GM18907 (cell line): ENCODE measurements at regions not wholly inside any gene's neighbourhood (a gene's known extent, or its start where the extent isn't known, plus 50 kb on each side); places are given as distances from the start of the nearest gene placed in this dataset.
"Not testable (repeated sequence)": the region's sequence is repeated elsewhere in the genome, so short reads cannot be mapped to it uniquely, and the experiment has no call there.

ENCODE experiments used
- ATAC-seq: cut with Tn5 transposase; IDR thresholded peaks from one replicate; pipeline ENCODE4 v1.9.1; 2021; ENCODE audit warnings: mild to moderate bottlenecking, moderate library complexity; ENCODE audit not compliant: unreplicated experiment

DNA sequence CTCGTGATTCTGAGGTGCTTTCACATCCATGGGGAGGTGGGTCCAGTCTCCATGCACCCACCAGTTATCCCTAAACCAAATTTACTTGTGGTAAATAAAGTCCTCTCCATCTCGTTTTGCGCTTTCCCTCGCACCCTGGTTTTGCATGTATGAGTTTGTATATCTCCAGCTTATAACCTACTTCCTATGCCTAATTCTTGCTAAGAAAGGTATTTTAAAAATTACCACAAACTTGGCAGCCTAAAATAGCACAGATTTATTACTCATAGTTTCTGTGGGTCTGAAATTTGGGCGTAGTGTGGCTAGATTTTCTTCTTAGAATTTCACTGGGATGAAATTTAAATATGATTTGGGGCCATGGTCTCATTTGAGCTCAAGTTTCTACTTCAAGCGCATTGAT lies 511.5 kb downstream of the NYAP2 start:
- ATAC-seq = no peak

DNA sequence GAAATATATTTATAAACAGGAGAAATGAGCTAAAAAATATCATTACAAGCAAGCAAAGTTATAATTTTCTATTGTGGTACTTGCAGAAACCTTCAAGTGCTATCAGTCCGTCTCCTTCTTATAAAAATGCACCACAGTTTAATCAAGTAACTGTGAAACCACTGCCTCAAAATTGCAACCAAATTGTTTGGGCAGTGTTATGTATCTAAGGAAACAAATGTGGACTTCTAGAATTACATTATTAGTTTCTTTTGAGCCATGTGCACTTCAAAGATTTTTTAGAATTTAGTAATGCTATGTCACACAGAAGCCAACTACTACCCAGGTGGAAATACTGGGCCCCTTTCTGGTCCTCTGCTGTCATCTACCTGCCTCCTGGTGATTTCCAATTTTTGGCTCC lies 495.6 kb downstream of the NYAP2 start:
- no peak for ATAC-seq

DNA sequence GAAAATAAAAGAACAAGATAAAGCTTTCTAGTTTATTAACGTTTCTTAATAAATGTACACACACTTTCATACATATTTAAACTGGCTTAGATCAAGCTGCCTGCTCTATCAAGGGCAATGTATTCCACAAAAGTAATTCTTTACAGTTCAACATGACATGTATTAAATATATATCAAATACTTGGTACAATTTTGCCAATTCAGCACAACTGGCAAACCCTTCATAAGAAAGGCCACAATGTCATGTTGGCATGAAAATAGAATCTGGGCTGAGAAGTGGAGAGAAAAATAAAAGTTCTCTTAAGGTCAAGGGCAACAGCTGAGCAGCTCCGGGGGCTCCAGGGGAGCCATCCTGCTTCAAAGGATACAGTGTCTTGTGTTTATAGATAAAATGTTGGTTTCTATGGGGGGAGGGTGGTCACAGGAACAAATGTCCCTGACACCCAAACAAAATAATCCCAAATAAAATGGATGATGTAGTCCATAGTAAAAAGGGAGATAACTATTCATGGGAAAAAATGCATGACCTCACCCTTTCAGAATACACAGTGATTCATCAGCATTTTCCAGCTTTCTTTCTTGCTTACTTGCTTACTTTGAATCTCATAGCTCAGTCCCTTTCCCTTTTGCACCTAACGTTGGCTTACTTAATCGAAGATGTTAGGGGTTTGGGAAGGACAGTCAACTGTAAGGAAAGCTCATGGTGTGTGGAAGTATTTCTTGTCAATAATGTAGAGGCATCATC lies 494.9 kb downstream of the NYAP2 start:
- ATAC-seq = no peak

DNA sequence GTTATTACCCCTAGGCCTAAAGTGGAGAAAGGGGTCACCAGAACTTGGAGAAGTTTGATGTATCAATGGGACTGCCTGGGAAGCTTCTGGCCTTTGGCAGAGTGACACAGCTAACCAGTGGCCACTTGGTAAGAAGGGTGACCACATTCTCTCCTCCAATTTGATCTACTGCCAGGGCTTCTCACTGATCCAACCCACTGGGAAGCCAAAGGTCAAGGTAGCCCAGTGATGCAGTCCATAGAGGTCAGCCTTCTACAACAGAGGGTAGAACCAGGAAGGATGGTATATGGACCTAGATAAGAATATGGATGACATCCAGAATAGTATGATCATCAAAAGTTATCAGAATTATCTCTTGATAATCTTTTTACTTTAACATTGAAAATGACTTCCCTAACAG lies 493.6 kb downstream of the NYAP2 start:
- ATAC-seq = no peak

DNA sequence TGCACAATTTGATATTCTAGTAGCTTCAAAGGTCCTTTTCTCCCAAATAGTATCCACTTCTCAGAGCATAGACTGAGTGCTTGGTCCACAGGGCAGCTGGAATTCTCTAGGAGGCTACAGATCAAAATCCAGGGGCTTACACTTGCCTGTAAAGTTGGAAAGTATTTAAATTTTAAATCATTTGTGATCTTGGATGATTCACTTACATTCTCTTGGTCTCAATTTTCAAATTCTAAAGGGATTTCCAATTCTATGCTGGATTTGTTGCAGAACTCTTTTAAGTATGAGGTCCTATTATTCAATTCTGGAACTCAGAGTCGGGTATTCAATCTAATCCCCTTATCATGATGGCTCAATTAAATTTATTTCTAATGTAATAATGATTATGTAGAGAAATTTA lies 492.3 kb downstream of the NYAP2 start:
- ATAC-seq = no peak

DNA sequence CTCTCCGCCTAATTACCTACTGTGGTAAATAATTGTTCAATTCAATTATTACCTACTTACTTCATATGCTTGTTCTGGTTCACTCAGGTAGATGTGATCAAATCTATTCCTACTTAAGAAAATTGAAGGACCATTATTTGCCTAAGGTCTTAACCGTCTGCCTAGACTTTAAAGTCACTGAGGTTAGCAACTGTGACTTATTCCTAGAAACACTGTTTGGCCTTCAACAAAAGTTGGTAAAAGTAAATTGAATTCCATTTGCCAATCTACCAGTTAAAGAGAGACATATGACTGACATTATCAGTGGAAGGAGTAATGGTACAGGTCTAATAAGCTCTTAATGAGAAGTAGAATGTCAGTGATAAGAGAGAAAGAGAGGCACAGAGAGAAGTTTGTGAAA lies 491.5 kb downstream of the NYAP2 start:
- no peak for ATAC-seq

DNA sequence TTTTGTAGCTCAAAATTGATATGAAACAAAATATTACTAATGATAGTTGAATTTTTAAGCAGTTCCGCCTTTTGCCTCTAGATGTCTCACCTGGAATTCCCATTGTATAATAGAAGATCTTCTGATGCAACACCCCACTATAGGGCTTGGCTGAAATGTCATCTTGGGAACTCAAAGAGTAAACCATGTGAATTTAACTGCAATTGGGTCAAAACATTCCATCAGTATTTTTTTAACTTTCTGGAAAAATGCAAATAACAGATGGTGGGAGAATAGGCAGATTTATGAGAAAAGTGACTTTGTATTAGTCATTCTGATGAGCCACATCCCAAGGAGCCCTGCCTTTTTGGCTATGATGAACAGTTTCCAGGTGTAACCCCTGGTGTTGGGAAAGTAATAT lies 489.9 kb downstream of the NYAP2 start:
- peak; percentile 85 for ATAC-seq

DNA sequence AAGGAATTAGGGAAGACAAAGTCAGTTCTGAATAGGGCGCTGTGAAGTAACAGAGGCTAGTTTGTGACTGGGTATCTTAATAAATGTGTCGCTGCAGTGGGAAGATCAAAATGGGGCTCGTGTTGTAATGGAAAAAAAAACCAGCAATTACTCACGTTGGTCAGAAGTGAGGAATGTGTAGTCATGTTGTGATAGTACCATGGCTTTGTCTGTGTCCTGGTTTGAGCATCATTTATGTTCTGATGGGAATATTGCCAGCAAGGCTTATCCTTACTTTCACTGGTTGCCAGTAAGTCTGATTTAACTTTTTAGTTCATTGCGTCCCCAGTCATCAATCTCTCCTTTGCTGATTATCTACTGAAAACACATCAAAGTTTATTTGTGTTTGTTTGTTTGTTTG lies 467.6 kb downstream of the NYAP2 start:
- ATAC-seq = no peak

DNA sequence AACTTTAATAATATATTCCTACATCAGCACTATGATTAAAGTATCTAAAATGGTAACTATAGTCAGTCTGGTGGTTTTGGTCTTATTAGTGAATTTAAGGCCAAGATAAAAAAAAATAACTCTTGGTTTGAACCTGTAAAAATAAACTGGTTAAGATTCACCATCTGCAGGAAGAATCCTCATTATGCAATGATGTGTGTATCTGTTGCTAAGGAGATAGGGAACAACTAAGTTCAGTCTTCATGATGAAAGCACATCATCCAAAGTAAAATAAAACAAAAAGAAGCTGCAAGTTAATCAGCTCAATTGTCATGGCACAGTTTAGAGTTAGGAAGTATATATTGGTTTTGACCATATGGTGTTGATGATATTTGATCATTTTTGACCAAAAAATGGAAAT lies 466.0 kb downstream of the NYAP2 start:
- no peak for ATAC-seq

DNA sequence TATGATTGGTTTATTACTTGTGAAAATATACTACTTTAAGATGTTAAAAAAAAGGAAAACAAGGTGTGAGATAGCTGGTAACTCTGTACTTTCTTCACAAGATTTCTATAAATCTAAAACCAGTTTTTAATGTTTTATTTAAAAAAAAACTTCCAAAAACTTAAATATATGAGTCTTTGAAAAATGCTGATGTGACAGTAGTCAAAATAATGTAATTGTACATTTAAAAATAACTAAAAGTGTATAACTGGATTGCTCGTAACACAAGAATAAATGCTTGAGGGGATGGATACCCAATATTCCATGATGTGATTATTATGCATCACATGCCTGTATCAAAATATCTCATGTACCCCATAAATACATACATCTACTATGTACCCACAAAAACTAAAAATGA lies 464.9 kb downstream of the NYAP2 start:
- ATAC-seq = no peak

DNA sequence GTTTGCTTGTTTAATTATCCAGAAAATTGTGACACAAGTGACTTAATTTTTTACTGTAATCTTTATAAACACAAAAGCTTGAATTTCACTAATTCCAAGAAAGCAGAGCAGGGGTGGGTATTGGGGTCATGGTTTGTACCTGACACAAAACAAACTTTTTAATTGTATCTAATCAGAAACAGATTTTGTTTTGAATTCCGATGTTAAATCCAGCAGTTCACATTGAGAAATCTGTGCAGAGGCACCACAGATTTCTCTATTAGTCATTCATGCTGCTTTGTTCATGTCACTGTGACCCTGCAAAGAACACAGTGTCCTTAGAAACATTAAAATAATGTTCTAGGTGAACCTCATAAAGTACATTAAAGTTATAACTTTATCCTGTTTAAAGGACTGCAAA lies 443.4 kb downstream of the NYAP2 start:
- ATAC-seq = no peak

DNA sequence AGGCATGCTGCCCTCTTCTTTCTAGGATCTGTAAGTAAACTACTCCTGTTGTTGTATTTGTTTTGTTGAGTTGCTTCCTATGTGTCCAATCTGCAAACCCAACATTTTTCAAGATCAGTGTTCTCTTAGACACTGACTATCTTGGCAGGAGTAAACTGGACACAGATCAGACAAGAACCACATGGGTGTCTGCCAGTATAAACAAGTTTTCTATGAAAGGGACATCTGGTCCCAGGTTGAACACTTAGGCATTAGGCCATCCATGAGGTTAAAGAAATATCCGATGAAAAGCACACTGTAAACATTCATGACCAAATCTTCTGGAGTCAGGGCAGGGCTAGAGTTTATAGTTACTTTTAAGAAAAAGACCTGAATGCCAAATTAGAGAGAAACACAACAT lies 441.8 kb downstream of the NYAP2 start:
- ATAC-seq = no peak

DNA sequence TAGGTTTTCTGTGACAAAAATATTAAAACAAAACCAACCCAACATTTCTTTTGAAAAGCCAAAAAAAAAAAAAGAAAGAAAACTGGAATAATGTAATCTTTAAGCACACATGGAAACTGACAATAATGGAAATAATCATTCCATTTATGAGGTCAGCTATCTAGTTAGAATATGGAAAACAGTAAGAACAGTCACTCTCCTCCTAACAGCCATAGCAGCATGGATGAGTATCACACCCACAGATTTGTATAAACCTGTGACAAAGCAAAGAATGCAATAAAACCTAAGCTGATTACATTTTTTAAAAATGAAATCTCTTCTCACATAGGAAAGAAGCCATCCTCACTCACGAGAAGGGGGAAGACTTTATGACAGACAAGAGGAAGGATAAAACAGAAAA lies 437.8 kb downstream of the NYAP2 start:
- no peak for ATAC-seq

DNA sequence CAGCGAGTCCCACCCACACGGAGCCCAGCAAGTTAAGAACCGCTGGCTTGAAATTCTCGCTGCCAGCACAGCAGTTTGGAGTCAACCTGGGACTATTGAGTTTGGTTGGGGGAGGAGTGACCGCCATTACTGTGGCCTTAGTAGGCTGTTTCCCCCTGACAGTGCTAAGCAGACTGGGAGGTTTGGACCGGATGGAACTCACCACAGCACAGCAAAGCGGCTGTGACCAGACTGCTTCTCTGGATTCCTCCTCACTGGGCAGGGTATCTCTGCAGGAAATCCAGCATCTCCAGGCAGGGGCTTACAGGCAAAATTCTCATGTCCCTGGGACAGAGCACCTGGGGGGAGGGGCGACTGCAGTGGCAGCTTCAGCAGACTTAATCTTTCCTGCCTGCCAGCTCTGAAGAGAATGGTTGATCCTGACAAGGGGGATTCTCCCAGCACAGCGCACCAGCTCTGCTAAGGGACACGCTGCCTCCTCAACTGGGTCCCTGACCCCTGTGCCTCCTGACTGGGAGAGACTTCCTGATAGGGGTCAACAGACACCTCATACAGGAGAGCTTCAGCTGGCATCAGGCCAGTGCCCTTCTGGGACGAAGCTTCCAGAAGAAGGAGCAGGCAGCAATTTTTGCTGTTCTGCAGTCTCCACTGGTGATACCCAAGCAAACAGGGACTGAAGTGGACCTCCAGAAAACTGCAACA lies 425.4 kb downstream of the NYAP2 start:
- ATAC-seq = no peak

DNA sequence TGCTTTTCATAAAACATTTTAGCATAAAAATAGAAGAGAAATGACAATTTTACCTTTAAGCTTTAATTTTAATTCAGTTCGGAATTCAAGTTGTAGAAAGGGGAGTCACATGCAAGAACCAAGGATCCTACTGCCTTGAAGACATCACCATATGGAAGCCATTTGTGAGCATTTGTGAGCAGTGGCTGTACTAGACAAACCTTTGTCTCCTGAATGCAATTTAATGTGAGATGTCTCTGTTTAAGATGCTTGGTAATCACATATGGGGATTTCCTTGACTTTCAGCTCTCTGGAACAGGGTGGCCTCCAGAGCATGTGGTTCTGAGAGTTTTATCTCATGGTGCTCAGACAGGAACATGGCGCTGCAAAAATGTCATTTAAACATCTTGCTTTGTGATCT lies 421.8 kb downstream of the NYAP2 start:
- ATAC-seq = no peak

DNA sequence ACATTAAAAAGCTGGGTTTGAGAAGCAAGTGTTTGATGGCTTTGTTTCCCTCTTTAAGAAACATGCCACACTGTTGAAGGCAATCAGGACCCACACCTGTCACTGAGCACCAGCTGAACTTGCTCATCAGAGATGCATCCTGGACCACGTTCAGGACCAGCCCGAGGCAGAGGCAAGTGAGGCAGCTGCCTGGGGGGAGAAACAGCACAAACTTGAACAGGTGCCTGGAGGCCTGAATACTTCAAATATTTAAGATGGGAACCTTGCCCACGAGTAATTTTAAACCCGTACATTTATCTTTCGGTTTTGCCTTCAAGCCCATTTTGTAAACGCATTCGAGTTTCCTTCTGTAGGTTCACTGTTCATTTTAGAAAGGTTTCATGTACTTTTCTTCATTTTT lies 421.3 kb downstream of the NYAP2 start:
- no peak for ATAC-seq

DNA sequence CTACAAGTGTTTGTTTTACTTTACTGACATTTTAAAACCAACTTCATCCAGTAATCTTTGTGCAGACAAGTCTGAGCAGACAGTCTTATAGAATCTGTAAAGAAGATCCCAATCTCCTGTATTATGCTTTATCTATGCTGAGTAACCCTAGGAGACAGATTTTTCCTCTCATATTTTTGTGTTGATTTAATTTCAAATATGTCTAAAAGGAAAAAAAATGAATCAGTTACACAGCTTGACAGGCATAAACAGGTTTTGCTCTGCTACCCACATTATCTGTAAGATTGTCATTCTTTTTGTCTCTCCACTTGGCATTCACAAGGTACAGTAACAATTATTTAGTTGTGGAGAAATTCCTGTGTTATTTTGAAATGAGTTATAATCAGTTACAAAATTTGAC lies 415.0 kb downstream of the NYAP2 start:
- ATAC-seq = no peak

DNA sequence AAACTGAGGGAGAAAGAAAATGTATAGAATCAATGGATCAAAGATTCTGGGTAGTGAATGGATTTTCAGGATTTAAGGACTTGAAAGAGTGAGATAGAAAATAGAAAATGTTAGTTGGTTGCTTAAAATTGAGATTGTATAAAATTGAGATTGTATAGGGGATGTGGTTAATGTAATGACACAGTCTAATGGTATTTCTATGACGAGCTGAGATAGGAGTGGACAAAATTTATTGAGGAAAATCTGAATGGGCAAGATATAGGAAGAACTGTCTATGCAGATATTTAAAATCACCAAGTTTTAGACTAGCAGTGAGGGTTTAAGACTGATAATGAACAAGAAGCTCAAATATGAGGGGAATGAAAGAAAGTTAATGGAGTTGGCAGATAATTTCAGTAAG lies 406.6 kb downstream of the NYAP2 start:
- ATAC-seq = no peak

DNA sequence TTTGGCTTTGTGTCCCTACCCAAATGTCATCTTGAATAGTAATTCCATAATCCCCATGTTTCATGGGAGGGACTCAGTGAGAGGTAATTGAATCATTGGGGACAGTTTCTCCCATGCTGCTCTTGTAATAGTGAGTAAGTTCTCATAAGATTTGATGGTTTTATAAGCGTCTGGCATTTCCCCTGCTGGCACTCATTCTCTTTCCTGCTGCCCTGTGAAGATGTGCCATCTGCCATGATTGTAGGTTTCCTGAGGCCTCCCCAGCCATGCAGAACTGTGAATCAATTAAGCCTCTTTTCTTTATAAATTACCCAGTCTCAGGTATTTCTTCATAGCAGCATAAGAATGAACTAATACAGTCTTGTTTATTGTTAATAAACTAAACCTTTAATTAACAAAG lies 402.6 kb downstream of the NYAP2 start:
- not testable (repeated sequence) for ATAC-seq

DNA sequence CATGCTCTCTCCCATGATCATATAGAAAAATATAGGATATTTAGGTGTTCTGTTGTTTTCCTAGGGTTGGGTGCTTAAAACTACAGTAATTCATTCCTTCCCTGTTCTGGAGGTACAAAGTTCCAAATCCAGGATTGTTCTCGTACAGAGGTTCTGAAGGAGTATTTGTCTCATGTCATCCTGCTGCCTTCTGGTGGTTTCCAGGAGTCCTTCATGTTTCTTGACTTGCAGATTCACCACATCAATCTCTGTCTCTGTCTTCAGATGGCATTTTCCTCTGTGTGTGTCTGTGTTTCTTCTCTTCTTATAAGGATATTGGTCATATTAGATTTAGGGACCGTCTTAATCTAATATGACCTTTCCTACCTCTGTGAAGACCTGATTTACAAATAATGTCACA lies 397.9 kb downstream of the NYAP2 start:
- no peak for ATAC-seq

DNA sequence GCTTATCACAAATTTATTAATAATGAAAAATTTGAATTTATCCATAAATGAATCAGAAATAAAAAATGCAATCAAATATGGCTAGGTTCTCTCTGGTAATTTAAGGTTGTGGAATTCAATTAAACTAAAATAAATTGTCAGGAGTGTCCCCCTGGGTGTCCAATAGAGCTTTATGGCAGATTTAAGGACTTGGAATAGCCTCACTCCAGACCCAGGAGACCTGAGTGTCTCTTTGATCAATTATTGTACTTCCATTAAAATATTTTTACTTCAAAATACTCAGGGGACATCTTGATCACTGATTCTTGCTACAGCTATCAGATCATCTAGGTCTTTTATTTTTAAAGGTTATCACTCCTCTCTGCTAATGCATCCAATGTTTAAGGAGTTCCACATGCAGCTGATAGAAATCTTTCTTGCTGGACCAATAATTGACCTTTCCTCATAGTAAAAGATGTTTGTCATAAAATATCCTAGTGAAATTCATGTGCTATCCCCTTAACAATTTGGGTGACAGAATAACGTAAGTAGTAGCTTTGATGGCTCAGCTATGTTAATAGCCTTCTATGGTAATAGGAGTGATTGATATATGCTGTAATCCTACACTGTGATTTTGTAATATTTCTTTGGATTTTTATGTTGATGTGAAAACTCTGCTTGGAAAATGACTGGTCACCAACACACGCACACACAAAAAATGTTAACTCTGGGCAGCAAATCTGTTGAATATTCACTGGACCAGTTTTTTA lies 395.3 kb downstream of the NYAP2 start:
- ATAC-seq = no peak
